ENCODE measurements at regions not wholly inside any gene's neighbourhood (a gene's known extent, or its start where the extent isn't known, plus 50 kb on each side); places are given as distances from the start of the nearest gene placed in this dataset.

GRCh38 chr2:16948710-16949109 lies 283.1 kb upstream of the CYRIA start:
- H3K9ac ChIP-seq: no peak overlapping the region
- no peak overlapping the region for H3K4me3 ChIP-seq (ENCODE audit: low read depth, low read length)
- no peak overlapping the region for H2AFZ ChIP-seq
- H3K36me3 ChIP-seq (ENCODE audit: control insufficient read depth, insufficient read depth, low read length): no peaks in the 10 kb centered on the region
- no peaks in the 10 kb centered on the region for H3K9me3 ChIP-seq (ENCODE audit: control insufficient read depth, low read length)
- H3K4me1 ChIP-seq: no peaks in the 10 kb centered on the region
- peak overlapping the region; percentile 49 for H3K4me2 ChIP-seq (ENCODE audit: low read length)
- H3K79me2 ChIP-seq: no peaks in the 10 kb centered on the region
- no peaks in the 10 kb centered on the region for H3K27me3 ChIP-seq (ENCODE audit: control insufficient read depth, insufficient read depth, low read length)
- no peak overlapping the region for H3K27ac ChIP-seq
- no peak for TF ChIP-seq CTCF (IDR thresholded peaks at IDR 0.05)

GRCh38 chr2:16948053-16948452 lies 282.4 kb upstream of the CYRIA start:
- no peak overlapping the region for H3K4me2 ChIP-seq (ENCODE audit: low read length)
- H2AFZ ChIP-seq: no peak overlapping the region
- no peaks in the 10 kb centered on the region for H3K4me1 ChIP-seq
- H3K79me2 ChIP-seq: no peaks in the 10 kb centered on the region
- TF ChIP-seq CTCF (IDR thresholded peaks at IDR 0.05): no peak
- no peaks in the 10 kb centered on the region for H3K27me3 ChIP-seq (ENCODE audit: control insufficient read depth, insufficient read depth, low read length)
- H3K4me3 ChIP-seq (ENCODE audit: low read depth, low read length): no peak overlapping the region
- H3K9ac ChIP-seq: no peak overlapping the region
- H3K9me3 ChIP-seq (ENCODE audit: control insufficient read depth, low read length): no peaks in the 10 kb centered on the region
- H3K36me3 ChIP-seq (ENCODE audit: control insufficient read depth, insufficient read depth, low read length): no peaks in the 10 kb centered on the region
- no peak overlapping the region for H3K27ac ChIP-seq

- no peak overlapping the region for H3K4me2 ChIP-seq (ENCODE audit: low read length)
- H3K9me3 ChIP-seq (ENCODE audit: control insufficient read depth, low read length): no peaks in the 10 kb centered on the region
- no peak for TF ChIP-seq CTCF (IDR thresholded peaks at IDR 0.05)
- H3K27ac ChIP-seq: no peak overlapping the region
- no peak overlapping the region for H3K4me3 ChIP-seq (ENCODE audit: low read depth, low read length)
- H2AFZ ChIP-seq: no peak overlapping the region
- H3K27me3 ChIP-seq (ENCODE audit: control insufficient read depth, insufficient read depth, low read length): no peaks in the 10 kb centered on the region
- H3K36me3 ChIP-seq (ENCODE audit: control insufficient read depth, insufficient read depth, low read length): no peaks in the 10 kb centered on the region
- peaks cover 4% of the 10 kb centered on the region for H3K4me1 ChIP-seq
- no peak overlapping the region for H3K9ac ChIP-seq
- no peaks in the 10 kb centered on the region for H3K79me2 ChIP-seq
Observed at GRCh38 chr2:16943279-16943958, 277.8 kb upstream of the CYRIA start.

- no peaks in the 10 kb centered on the region for H3K27me3 ChIP-seq (ENCODE audit: control insufficient read depth, insufficient read depth, low read length)
- no peak overlapping the region for H3K4me3 ChIP-seq (ENCODE audit: low read depth, low read length)
- H3K27ac ChIP-seq: no peak overlapping the region
- H3K4me1 ChIP-seq: peaks cover 4% of the 10 kb centered on the region
- H2AFZ ChIP-seq: no peak overlapping the region
- H3K36me3 ChIP-seq (ENCODE audit: control insufficient read depth, insufficient read depth, low read length): no peaks in the 10 kb centered on the region
- H3K4me2 ChIP-seq (ENCODE audit: low read length): no peak overlapping the region
- no peak overlapping the region for H3K9ac ChIP-seq
- H3K9me3 ChIP-seq (ENCODE audit: control insufficient read depth, low read length): no peaks in the 10 kb centered on the region
- no peaks in the 10 kb centered on the region for H3K79me2 ChIP-seq
- TF ChIP-seq CTCF (IDR thresholded peaks at IDR 0.05): no peak
Observed at GRCh38 chr2:16940214-16940613, 274.6 kb upstream of the CYRIA start.

GRCh38 chr2:16939771-16940170 lies 274.1 kb upstream of the CYRIA start:
- H3K79me2 ChIP-seq: no peaks in the 10 kb centered on the region
- H3K4me3 ChIP-seq (ENCODE audit: low read depth, low read length): no peak overlapping the region
- no peak overlapping the region for H3K4me2 ChIP-seq (ENCODE audit: low read length)
- no peak for TF ChIP-seq CTCF (IDR thresholded peaks at IDR 0.05)
- no peak overlapping the region for H2AFZ ChIP-seq
- H3K36me3 ChIP-seq (ENCODE audit: control insufficient read depth, insufficient read depth, low read length): no peaks in the 10 kb centered on the region
- peaks cover 4% of the 10 kb centered on the region for H3K4me1 ChIP-seq
- H3K9me3 ChIP-seq (ENCODE audit: control insufficient read depth, low read length): no peaks in the 10 kb centered on the region
- H3K27me3 ChIP-seq (ENCODE audit: control insufficient read depth, insufficient read depth, low read length): no peaks in the 10 kb centered on the region
- no peak overlapping the region for H3K9ac ChIP-seq
- no peak overlapping the region for H3K27ac ChIP-seq

Data from parathyroid adenoma (tissue), 2 donors.